ENCODE measurements at regions not wholly inside any gene's neighbourhood (a gene's known extent, or its start where the extent isn't known, plus 50 kb on each side); places are given as distances from the start of the nearest gene placed in this dataset.

DNA sequence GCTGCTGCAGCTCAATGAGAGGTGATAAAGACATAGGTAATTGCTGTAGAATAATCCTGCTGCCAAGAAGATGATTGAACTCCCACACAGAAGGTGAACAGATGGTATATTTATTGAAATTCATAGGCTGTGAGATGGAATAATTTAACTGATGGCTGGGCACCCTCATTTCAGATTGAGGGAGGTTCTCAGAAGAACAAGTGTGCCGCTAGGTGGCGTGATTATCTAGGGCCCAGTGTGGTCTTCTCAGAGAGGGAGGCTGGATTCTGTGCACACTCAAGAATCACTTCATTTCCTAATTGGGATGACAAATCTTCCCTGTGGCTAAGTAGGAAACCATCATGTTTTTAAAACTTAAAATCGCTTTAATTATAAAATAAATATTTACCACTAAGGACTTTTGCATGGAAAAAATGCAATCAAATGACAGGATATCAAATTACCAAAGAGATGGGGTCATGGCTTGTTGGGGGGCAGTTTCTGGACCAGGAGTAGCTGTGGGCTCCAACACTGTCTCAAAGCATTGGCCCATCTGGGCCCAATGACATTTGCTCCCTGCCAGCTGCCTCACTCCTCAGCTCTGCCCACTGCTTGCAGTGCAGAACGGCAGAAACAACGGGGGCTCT lies 132.3 kb downstream of the SNAPC1 start:
- DNase-seq = peak; percentile 80

- DNase-seq = no peak
Observed at GRCh38 chr14:61897300-61897699, 135.1 kb downstream of the SNAPC1 start.

- DNase-seq = no peak
Observed at GRCh38 chr14:61898568-61898967, 136.3 kb downstream of the SNAPC1 start.

DNA sequence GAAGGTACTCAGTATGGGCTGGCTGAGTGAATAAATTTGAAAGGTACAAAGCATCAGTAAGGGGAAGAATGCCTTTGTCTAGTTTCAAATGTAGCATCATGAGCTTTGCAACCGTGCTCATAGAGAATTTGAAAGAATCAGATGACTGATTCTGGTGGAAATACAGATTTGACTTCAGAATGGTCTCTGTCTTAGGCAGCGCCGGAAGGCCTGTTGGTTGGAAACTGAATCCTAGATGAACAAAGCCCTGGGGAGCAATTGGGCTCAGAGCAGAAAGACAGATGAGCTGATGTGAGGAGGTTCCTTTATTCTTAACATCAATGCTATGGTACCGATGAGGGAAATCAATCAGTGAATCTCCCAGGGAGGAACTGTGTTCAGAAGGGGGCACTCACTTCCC lies 137.3 kb downstream of the SNAPC1 start:
- no peak for DNase-seq

- no peak for DNase-seq
Observed at GRCh38 chr14:61904946-61905345, 142.7 kb downstream of the SNAPC1 start.

GRCh38 chr14:61911574-61911973 lies 149.4 kb downstream of the SNAPC1 start:
- DNase-seq = no peak

- DNase-seq = no peak
Observed at GRCh38 chr14:61918998-61919397, 156.8 kb downstream of the SNAPC1 start.

DNA sequence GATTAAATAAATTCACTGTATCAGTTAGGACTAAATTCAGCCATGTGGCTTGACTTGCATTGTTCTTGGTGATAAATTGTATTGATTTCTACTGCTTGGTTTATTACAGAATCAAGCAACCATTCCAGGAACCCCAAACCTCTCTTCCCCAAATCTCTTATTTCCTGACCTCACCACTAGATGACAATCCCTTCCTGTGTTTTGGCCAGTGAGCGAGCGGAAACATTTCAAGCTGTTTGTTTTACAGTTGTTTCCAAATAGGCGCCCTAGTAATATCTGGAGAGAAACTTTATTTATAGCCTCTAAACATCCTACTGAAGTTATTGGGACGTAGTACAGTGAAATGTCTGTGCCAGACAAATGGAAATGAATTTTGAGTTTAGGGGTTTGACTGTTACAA lies 161.1 kb downstream of the SNAPC1 start:
- no peak for DNase-seq

GRCh38 chr14:61925043-61925442 lies 162.8 kb downstream of the SNAPC1 start:
- DNase-seq = peak; percentile 12

GRCh38 chr14:61925732-61926435 lies 163.7 kb downstream of the SNAPC1 start:
- no peak for DNase-seq

GRCh38 chr14:61927060-61927459 lies 164.8 kb downstream of the SNAPC1 start:
- DNase-seq = no peak

DNA sequence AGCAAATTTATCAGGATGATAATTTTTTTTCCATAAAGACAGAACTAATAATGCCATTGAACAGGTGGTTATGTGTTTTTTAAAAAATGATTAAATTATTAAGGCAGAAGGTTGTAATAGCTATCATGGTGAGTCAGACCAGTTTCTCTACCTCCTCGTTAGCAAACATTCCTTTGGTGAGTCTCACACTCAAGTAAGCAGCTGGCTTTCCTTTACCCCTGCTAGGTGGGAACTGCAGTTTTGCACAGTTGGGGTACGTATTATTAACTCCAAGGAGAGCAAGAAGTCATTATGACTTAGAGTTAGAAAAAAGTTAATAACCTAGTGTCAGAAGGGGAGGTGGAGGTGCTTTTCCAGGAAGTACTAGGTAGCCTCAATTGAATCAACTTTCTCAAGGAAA lies 165.3 kb downstream of the SNAPC1 start:
- DNase-seq = no peak

DNA sequence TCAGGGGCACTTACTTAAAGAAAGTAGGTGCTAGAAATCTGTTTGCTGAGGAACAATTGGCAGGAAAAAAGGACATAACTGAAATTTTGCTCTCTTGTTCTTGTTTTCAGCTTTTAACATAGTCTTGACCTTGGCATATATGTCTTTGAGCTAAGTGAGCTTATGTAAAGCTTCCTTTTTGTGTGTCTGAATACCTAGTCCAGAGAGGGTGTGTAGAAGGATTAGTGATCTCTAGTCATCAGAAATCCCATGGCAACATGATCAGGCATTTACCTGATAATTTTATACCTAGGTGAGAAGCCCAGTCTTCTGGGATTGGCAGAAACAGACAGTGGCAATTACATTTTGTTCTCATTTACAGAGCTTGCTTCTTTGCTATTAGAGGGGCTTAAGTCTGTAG lies 166.1 kb downstream of the SNAPC1 start:
- no peak for DNase-seq

GRCh38 chr14:61928701-61929100 lies 166.5 kb downstream of the SNAPC1 start:
- no peak for DNase-seq

- DNase-seq = no peak
Observed at GRCh38 chr14:61929651-61930050, 167.4 kb downstream of the SNAPC1 start.

DNA sequence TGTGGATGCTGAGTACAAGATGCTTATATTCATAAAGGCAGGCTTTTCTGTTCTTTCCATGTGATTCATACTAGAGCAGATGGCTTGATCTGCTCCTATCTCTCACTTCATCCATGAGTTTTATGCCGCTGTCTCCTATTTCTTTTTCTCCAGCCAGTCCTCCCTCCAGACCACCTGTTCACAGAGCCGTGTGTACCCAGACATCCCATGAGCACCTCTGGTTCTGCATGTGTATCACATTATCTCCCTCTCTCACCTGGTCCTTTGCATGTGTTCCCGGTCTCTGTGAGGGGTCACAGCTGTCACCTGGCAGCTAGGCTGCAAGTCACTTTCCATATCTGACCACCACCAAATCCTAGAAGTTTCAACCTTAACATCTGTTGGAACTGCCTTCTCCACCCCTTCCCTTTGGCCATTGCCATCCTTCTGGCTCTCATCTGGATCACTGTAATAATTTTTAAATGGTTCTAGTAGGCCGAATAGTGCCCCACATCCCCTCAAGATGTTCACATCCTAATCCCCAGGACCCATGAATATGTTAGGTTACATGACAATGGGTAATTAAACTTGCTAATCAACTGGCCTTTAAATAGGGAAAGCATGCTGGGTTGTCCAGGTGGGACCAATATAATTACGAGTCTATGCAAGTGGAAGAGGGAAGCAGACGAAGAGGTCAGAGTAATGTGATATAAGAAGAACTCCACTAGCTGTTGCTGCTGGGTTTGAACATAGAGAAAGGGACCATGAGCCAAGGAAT lies 168.1 kb downstream of the SNAPC1 start:
- no peak for DNase-seq

- DNase-seq = no peak
Observed at GRCh38 chr14:61932974-61933373, 170.8 kb downstream of the SNAPC1 start.

GRCh38 chr14:61934385-61934784 lies 172.2 kb downstream of the SNAPC1 start:
- peak; percentile 8 for DNase-seq

GRCh38 chr14:61939776-61940175 lies 177.6 kb downstream of the SNAPC1 start:
- DNase-seq = no peak

DNA sequence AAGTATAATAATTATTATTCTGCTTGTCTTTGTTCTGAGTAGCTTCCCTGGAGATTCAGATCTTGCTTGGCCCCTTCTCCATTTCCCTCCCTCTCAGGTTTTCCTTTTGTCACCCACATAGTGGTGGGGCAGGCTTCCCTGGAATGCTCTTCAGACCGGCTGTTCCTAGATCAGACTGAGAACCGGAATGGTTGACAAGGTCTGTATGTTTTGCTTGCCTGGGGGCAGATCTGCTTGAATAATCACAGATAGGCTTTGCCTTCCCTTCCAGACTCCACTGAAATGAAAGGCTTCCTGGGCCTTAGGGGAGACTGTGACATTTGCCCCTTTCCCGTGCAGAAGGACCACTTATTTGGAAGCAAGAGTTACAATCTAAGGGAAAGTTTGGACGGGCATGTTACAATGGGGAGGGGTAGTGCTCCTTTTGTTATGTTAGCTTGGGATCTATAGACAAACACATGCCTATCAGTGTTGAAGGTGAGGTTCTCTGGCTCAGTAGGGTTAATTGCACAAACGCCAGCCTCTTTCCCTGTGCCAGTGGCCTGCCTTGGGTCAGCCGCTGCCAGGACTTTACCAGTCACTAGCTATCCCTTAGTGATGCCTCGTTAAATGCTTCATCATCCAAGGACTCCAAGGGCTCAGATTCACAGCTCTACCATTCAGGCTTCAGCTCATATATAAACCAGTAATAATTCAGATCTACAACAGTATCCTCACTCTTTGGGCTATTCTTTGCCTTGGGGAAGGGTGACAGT lies 178.6 kb downstream of the SNAPC1 start:
- no peak for DNase-seq

- no peak for DNase-seq
Observed at GRCh38 chr14:61941421-61942150, 179.4 kb downstream of the SNAPC1 start.

- no peak for DNase-seq
Observed at GRCh38 chr14:61948376-61948775, 186.2 kb downstream of the SNAPC1 start.

- no peak for DNase-seq
Observed at GRCh38 chr14:61950340-61950739, 188.1 kb downstream of the SNAPC1 start.
